ENCODE measurements at regions not wholly inside any gene's neighbourhood (a gene's known extent, or its start where the extent isn't known, plus 50 kb on each side); places are given as distances from the start of the nearest gene placed in this dataset.

GRCh38 chr15:66953523-66954229 is 111.7 kb upstream of the SMAD3 start:
- Mint-ChIP-seq H3K27ac (ENCODE audit: unreplicated experiment) (peak overlapping the region; percentile 34), H3K27me3 (ENCODE audit: insufficient read depth, unreplicated experiment) (no peaks in the 10 kb centered on the region), H3K4me3 (ENCODE audit: unreplicated experiment) (no peak overlapping the region), H3K9me3 (ENCODE audit: unreplicated experiment) (no peaks in the 10 kb centered on the region), H3K36me3 (ENCODE audit: insufficient read depth, unreplicated experiment) (peaks cover 6% of the 10 kb centered on the region), H3K4me1 (ENCODE audit: low read depth, unreplicated experiment) (peaks cover 7% of the 10 kb centered on the region)
- Histone ChIP-seq H3K36me3 (ENCODE audit: control insufficient read depth, insufficient read depth, low read length) (no peaks in the 10 kb centered on the region), H3K4me1 (peaks cover 11% of the 10 kb centered on the region), H3K27me3 (replicated peaks; ENCODE audit: control insufficient read depth, insufficient read depth, low read length) (no peaks in the 10 kb centered on the region), H3K9me3 (no peaks in the 10 kb centered on the region), H3K4me3 (ENCODE audit: low read depth, low read length) (no peak overlapping the region)
- ChIA-PET CTCF (no interaction called here), POLR2A (interaction anchor here (0.6 to 1.2 kb wide), 2 partner anchors 96 to 251 kb away, joined by 3 read pairs; no protein-coding TSS in a partner anchor)
- no peak for TF ChIP-seq CTCF (IDR thresholded peaks at IDR 0.05; ENCODE audit: insufficient read depth in 1 of 2, low read depth in 1 of 2, low read length in 1 of 2, severe bottlenecking in 1 of 2, unreplicated experiment in 1 of 2)
- no TSS peak for BruUV-seq (replicated peaks)
- DNase-seq, result no peak
- intact Hi-C loops (cut with micrococcal nuclease; ENCODE audit: unreplicated experiment), result no loop called here

GRCh38 chr15:66954601-66955000 is 110.8 kb upstream of the SMAD3 start:
- H3K4me3 ChIP-seq (ENCODE audit: low read depth, low read length), result no peak overlapping the region
- BruUV-seq (replicated peaks), result no TSS peak
- Mint-ChIP-seq H3K36me3 (ENCODE audit: insufficient read depth, unreplicated experiment) (peaks cover 6% of the 10 kb centered on the region), H3K9me3 (ENCODE audit: unreplicated experiment) (no peaks in the 10 kb centered on the region), H3K4me1 (ENCODE audit: low read depth, unreplicated experiment) (peaks cover 7% of the 10 kb centered on the region), H3K27ac (ENCODE audit: unreplicated experiment) (peak overlapping the region; percentile 34), H3K27me3 (ENCODE audit: insufficient read depth, unreplicated experiment) (no peaks in the 10 kb centered on the region), H3K4me3 (ENCODE audit: unreplicated experiment) (no peak overlapping the region)
- no peaks in the 10 kb centered on the region for H3K9me3 ChIP-seq
- H3K27me3 ChIP-seq (replicated peaks; ENCODE audit: control insufficient read depth, insufficient read depth, low read length), result no peaks in the 10 kb centered on the region
- H3K36me3 ChIP-seq (ENCODE audit: control insufficient read depth, insufficient read depth, low read length), result no peaks in the 10 kb centered on the region
- intact Hi-C loops (cut with micrococcal nuclease; ENCODE audit: unreplicated experiment), result no loop called here
- CTCF ChIA-PET, result interaction anchor here (0.5 kb wide), 1 partner anchor 1099 kb away, joined by 3 read pairs; no protein-coding TSS in a partner anchor
- TF ChIP-seq CTCF (IDR thresholded peaks at IDR 0.05; ENCODE audit: insufficient read depth in 1 of 2, low read depth in 1 of 2, low read length in 1 of 2, severe bottlenecking in 1 of 2, unreplicated experiment in 1 of 2), result no peak
- H3K4me1 ChIP-seq, result peaks cover 11% of the 10 kb centered on the region
- POLR2A ChIA-PET, result no interaction called here
- DNase-seq, result no peak

GRCh38 chr15:66955001-66955516 is 110.3 kb upstream of the SMAD3 start:
- POLR2A ChIA-PET, result no interaction called here
- CTCF ChIA-PET, result interaction anchor here (0.5 kb wide), 1 partner anchor 1099 kb away, joined by 3 read pairs; no protein-coding TSS in a partner anchor
- Mint-ChIP-seq H3K9me3 (ENCODE audit: unreplicated experiment) (no peaks in the 10 kb centered on the region), H3K4me3 (ENCODE audit: unreplicated experiment) (no peak overlapping the region), H3K4me1 (ENCODE audit: low read depth, unreplicated experiment) (peaks cover 7% of the 10 kb centered on the region), H3K27ac (ENCODE audit: unreplicated experiment) (no peak overlapping the region), H3K27me3 (ENCODE audit: insufficient read depth, unreplicated experiment) (no peaks in the 10 kb centered on the region), H3K36me3 (ENCODE audit: insufficient read depth, unreplicated experiment) (peaks cover 6% of the 10 kb centered on the region)
- H3K4me1 ChIP-seq, result peaks cover 11% of the 10 kb centered on the region
- BruUV-seq (replicated peaks), result no TSS peak
- intact Hi-C loops (cut with micrococcal nuclease; ENCODE audit: unreplicated experiment), result no loop called here
- no peak overlapping the region for H3K4me3 ChIP-seq (ENCODE audit: low read depth, low read length)
- no peaks in the 10 kb centered on the region for H3K9me3 ChIP-seq
- no peak for DNase-seq
- TF ChIP-seq CTCF (IDR thresholded peaks at IDR 0.05; ENCODE audit: insufficient read depth in 1 of 2, low read depth in 1 of 2, low read length in 1 of 2, severe bottlenecking in 1 of 2, unreplicated experiment in 1 of 2), result no peak
- no peaks in the 10 kb centered on the region for H3K27me3 ChIP-seq (replicated peaks; ENCODE audit: control insufficient read depth, insufficient read depth, low read length)
- no peaks in the 10 kb centered on the region for H3K36me3 ChIP-seq (ENCODE audit: control insufficient read depth, insufficient read depth, low read length)

Data from Caco-2 (cell line).